ENCODE measurements at regions not wholly inside any gene's neighbourhood (a gene's known extent, or its start where the extent isn't known, plus 50 kb on each side); places are given as distances from the start of the nearest gene placed in this dataset.
A peak's percentile ranks its signal among the peaks of the same experiment; 100 is the strongest.
"Not testable (repeated sequence)": the region's sequence is repeated elsewhere in the genome, so short reads cannot be mapped to it uniquely, and the experiment has no call there.

GRCh38 chr4:77293426-77293825, 136.4 kb downstream of the CCNG2 start:
- no peak for DNase-seq (ENCODE audit: low read depth)

GRCh38 chr4:77300996-77301395, 144.0 kb downstream of the CCNG2 start:
- DNase-seq (ENCODE audit: low read depth); H3K4me3 ChIP-seq (ENCODE audit: low read depth, low read length); in situ Hi-C loops (cut with HindIII; ENCODE audit: low sequenced_read_pairs): not testable (repeated sequence)

More at GRCh38 chr4:77293426-77293825, 136.4 kb downstream of the CCNG2 start:
- no peak overlapping the region for H3K4me3 ChIP-seq (ENCODE audit: low read depth, low read length)
- in situ Hi-C loops (cut with HindIII; ENCODE audit: low sequenced_read_pairs), result no loop called here
- no peak for TF ChIP-seq CTCF (IDR thresholded peaks at IDR 0.05; ENCODE audit: low read depth, low read length, missing control alignments)

- in situ Hi-C loops (cut with HindIII; ENCODE audit: low sequenced_read_pairs), result no loop called here
- no peak overlapping the region for H3K4me3 ChIP-seq (ENCODE audit: low read depth, low read length)
- no peak for TF ChIP-seq CTCF (IDR thresholded peaks at IDR 0.05; ENCODE audit: low read depth, low read length, missing control alignments)
- no peak for DNase-seq (ENCODE audit: low read depth)
These were observed 148.8 kb downstream of the CCNG2 start for GRCh38 chr4:77305766-77306165.

GRCh38 chr4:77306496-77306895, 149.5 kb downstream of the CCNG2 start:
- in situ Hi-C loops (cut with HindIII; ENCODE audit: low sequenced_read_pairs), result no loop called here
- TF ChIP-seq CTCF (IDR thresholded peaks at IDR 0.05; ENCODE audit: low read depth, low read length, missing control alignments), result no peak
- no peak for DNase-seq (ENCODE audit: low read depth)
- H3K4me3 ChIP-seq (ENCODE audit: low read depth, low read length), result no peak overlapping the region

GRCh38 chr4:77308843-77309242, 151.8 kb downstream of the CCNG2 start:
- peak; percentile 36 for TF ChIP-seq CTCF (IDR thresholded peaks at IDR 0.05; ENCODE audit: low read depth, low read length, missing control alignments)
- in situ Hi-C loops (cut with HindIII; ENCODE audit: low sequenced_read_pairs), result no loop called here
- no peak for DNase-seq (ENCODE audit: low read depth)
- no peak overlapping the region for H3K4me3 ChIP-seq (ENCODE audit: low read depth, low read length)

GRCh38 chr4:77309496-77309895, 152.5 kb downstream of the CCNG2 start:
- TF ChIP-seq CTCF (IDR thresholded peaks at IDR 0.05; ENCODE audit: low read depth, low read length, missing control alignments), result no peak
- in situ Hi-C loops (cut with HindIII; ENCODE audit: low sequenced_read_pairs), result no loop called here
- H3K4me3 ChIP-seq (ENCODE audit: low read depth, low read length), result no peak overlapping the region
- DNase-seq (ENCODE audit: low read depth), result no peak

GRCh38 chr4:77310931-77311330, 153.9 kb downstream of the CCNG2 start:
- in situ Hi-C loops (cut with HindIII; ENCODE audit: low sequenced_read_pairs), result no loop called here
- no peak for TF ChIP-seq CTCF (IDR thresholded peaks at IDR 0.05; ENCODE audit: low read depth, low read length, missing control alignments)

More at GRCh38 chr4:77310931-77311330, 153.9 kb downstream of the CCNG2 start:
- no peak overlapping the region for H3K4me3 ChIP-seq (ENCODE audit: low read depth, low read length)
- DNase-seq (ENCODE audit: low read depth), result no peak

Data from astrocyte of the cerebellum (primary cell).